ENCODE measurements at regions not wholly inside any gene's neighbourhood (a gene's known extent, or its start where the extent isn't known, plus 50 kb on each side); places are given as distances from the start of the nearest gene placed in this dataset.
A peak's percentile ranks its signal among the peaks of the same experiment; 100 is the strongest.

DNA sequence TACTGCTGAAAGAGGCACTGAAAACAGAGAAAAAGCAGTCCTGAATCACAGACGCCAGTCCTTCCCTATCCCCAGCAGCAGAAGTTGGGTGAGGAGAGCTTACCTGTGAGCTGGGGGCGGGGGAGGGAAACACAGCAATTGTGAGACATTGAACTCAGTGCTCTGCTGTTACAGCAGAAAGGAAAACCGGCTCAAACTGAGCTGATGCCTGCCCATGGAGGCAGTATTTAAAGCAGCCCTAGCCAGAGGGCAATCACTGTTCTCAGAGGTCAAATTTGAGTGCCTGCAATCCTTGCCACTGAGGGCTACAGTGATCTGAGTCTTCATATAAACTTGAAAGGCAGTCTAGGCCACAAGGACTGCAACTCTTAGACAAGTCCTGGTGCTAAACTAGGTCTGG is 220.7 kb downstream of the GRXCR1 start:
- no peaks in the 10 kb centered on the region for H3K9me3 ChIP-seq (ENCODE audit: control insufficient read depth, low read length)
- H3K4me1 ChIP-seq (ENCODE audit: control insufficient read depth, insufficient read depth, low read length) = peaks cover 2% of the 10 kb centered on the region
- H3K27me3 ChIP-seq (ENCODE audit: control insufficient read depth, insufficient read depth, low read length, poor library complexity, severe bottlenecking) = no peaks in the 10 kb centered on the region
- H3K27me3 Mint-ChIP-seq (ENCODE audit: insufficient read depth) = no peaks in the 10 kb centered on the region
- no peak overlapping the region for H3K27ac Mint-ChIP-seq
- peak; percentile 50 for DNase-seq
- 58 to 62% methylated on average over 2 to 3 of the region's 3 CpGs for WGBS, 2 experiments (ENCODE audit: insufficient coverage in 1 of 2, insufficient read length in 1 of 2)
- peaks cover 4% of the 10 kb centered on the region for H3K9me3 Mint-ChIP-seq
- H3K27ac ChIP-seq (ENCODE audit: low read depth, low read length) = no peak overlapping the region
- peaks cover 6% of the 10 kb centered on the region for H3K4me1 Mint-ChIP-seq
- H3K36me3 ChIP-seq (ENCODE audit: control insufficient read depth, insufficient read depth, low read length) = no peaks in the 10 kb centered on the region
- H3K4me3 ChIP-seq (ENCODE audit: low read length) = no peak overlapping the region
- no peak for TF ChIP-seq CTCF (conservative IDR thresholded peaks at IDR 0.05)
- no peak overlapping the region for H3K9ac ChIP-seq (ENCODE audit: extremely low read depth, low read length, poor library complexity, severe bottlenecking)
- H3K4me3 Mint-ChIP-seq = no peak overlapping the region
- H3K36me3 Mint-ChIP-seq (ENCODE audit: low read depth) = no peaks in the 10 kb centered on the region

DNA sequence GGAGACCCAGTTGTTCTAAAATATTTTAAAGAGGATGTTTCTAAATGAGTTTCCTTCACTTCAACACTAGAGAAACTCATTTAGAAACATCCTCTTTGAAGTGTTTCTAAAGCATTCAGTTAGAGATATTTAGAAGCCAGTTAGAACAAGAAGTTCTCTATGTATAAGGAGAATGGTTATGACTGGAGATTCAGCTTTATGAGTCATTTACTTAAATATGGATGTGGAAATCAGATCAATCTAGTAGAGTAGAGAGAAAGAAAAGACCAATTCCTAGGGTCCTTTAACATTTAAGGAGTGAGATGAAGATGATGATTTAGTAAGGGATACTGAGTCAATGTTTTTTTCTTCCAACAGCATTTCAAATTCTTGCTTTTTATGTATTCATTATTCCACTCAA is 234.1 kb downstream of the GRXCR1 start:
- TF ChIP-seq CTCF (conservative IDR thresholded peaks at IDR 0.05) = no peak
- H3K27ac Mint-ChIP-seq = no peak overlapping the region
- DNase-seq = no peak
- H3K9ac ChIP-seq (ENCODE audit: extremely low read depth, low read length, poor library complexity, severe bottlenecking) = no peak overlapping the region
- H3K4me1 Mint-ChIP-seq = peaks cover 5% of the 10 kb centered on the region
- H3K27me3 ChIP-seq (ENCODE audit: control insufficient read depth, insufficient read depth, low read length, poor library complexity, severe bottlenecking) = no peaks in the 10 kb centered on the region
- no peak overlapping the region for H3K4me3 Mint-ChIP-seq
- no peak overlapping the region for H3K27ac ChIP-seq (ENCODE audit: low read depth, low read length)
- no peaks in the 10 kb centered on the region for H3K9me3 ChIP-seq (ENCODE audit: control insufficient read depth, low read length)
- H3K36me3 Mint-ChIP-seq (ENCODE audit: low read depth) = no peaks in the 10 kb centered on the region
- no peak overlapping the region for H3K4me3 ChIP-seq (ENCODE audit: low read length)
- no peaks in the 10 kb centered on the region for H3K9me3 Mint-ChIP-seq
- H3K36me3 ChIP-seq (ENCODE audit: control insufficient read depth, insufficient read depth, low read length) = no peaks in the 10 kb centered on the region
- no peaks in the 10 kb centered on the region for H3K4me1 ChIP-seq (ENCODE audit: control insufficient read depth, insufficient read depth, low read length)
- no peaks in the 10 kb centered on the region for H3K27me3 Mint-ChIP-seq (ENCODE audit: insufficient read depth)

DNA sequence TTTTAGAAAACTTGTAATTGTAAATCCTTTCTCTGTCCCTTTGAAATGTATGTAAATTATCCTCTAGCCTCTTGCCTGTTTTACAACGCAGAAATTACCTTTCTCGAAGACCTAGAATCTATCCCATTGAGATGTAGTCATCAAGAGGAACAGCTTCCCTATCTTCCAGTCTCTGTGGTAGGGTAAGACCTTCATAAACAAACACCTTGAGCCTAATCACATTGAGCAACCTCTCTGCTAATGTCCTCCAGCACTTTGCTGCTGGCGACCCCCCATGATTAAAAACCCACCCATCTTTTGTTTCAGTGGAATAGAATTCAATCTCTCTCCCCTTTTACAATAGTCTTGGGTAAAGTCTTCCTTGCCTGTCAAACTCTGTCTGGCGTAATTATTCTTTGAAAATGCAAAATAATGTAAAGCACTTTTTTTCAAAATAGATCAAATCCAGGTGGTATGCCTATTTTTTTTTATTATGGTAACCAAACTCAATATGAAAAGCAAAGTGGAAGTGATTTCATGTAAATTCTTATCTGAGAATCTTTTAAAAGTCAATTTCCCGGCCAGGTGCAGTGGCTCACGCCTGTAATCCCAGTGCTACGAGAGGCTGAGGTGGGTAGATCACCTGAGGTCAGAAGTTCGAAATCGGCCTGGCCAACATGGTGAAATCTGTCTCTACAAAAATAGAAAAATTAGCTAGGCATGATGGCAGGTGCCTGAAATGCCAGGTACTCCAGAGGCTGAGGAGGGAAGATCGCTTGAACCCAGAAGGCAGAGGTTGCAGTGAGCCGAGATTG is 237.9 kb downstream of the GRXCR1 start:
- H3K27me3 Mint-ChIP-seq (ENCODE audit: insufficient read depth) = no peaks in the 10 kb centered on the region
- DNase-seq = no peak
- H3K4me1 ChIP-seq (ENCODE audit: control insufficient read depth, insufficient read depth, low read length) = no peaks in the 10 kb centered on the region
- no peak for TF ChIP-seq CTCF (conservative IDR thresholded peaks at IDR 0.05)
- H3K27ac ChIP-seq (ENCODE audit: low read depth, low read length) = no peak overlapping the region
- no peak overlapping the region for H3K9ac ChIP-seq (ENCODE audit: extremely low read depth, low read length, poor library complexity, severe bottlenecking)
- H3K27ac Mint-ChIP-seq = no peak overlapping the region
- peaks cover 5% of the 10 kb centered on the region for H3K4me1 Mint-ChIP-seq
- no peaks in the 10 kb centered on the region for H3K36me3 ChIP-seq (ENCODE audit: control insufficient read depth, insufficient read depth, low read length)
- no peak overlapping the region for H3K4me3 ChIP-seq (ENCODE audit: low read length)
- no peaks in the 10 kb centered on the region for H3K27me3 ChIP-seq (ENCODE audit: control insufficient read depth, insufficient read depth, low read length, poor library complexity, severe bottlenecking)
- no peaks in the 10 kb centered on the region for H3K9me3 Mint-ChIP-seq
- H3K4me3 Mint-ChIP-seq = no peak overlapping the region
- WGBS, 2 experiments (ENCODE audit: insufficient coverage in 1 of 2, insufficient read length in 1 of 2) = 82 to 85% methylated on average over 8 to 11 of the region's 11 CpGs
- no peaks in the 10 kb centered on the region for H3K9me3 ChIP-seq (ENCODE audit: control insufficient read depth, low read length)
- H3K36me3 Mint-ChIP-seq (ENCODE audit: low read depth) = no peaks in the 10 kb centered on the region

All from endodermal cell (in vitro differentiated cells).